ENCODE measurements at regions not wholly inside any gene's neighbourhood (a gene's known extent, or its start where the extent isn't known, plus 50 kb on each side); places are given as distances from the start of the nearest gene placed in this dataset.

DNA sequence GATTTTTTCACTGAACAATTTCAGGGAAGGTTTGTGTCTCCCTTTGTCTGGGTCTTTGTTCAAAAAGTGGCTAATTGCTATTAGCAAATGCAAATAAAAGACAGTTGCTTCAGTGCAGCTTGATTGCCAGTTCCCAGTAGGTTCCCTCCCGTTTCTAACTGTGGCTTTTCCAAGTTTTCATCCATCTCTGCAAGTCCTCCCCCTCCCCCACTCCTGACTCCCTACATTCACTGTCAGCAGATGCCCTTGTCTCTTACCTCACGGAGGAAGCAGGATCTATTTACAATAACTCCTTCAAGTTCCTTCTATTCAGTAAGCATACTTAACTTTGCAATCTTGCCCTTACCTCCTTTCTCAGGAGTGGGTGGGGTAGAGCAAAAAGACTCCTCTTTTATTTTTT, 55.4 kb upstream of the SCEL start:
- Mint-ChIP-seq H3K4me1 (peaks cover 0 to 10% (median 7%) of the 10 kb centered on the region in 4 donors), H3K27me3 (no peaks in the 10 kb centered on the region)
- POLR2A ChIA-PET: interaction anchor here (0.6 to 4.2 kb wide), 2 partner anchors 151 to 453 kb away, joined by 3 to 31 read pairs; partner anchors contain the start of gene FBXL3

DNA sequence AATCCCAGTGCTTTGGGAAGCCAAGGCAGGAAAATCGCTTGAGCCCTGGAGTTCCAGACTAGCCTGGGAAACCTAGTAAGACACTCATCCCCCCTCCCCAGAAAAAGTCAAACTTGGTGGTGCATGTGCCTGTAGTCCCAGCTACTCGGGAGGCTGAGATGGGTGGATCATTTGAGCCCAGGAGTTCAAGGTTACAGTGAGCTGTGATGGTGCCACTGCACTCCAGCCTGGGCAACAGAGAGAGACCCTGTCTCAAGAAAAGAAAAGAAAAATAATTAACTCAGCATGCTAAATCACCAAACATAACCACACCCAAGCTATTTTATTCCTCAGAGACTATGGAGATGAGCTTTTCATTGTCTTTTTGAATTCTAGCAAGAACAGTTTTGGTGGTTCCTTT, 56.2 kb upstream of the SCEL start:
- Mint-ChIP-seq H3K4me1 (peaks cover 0 to 10% (median 7%) of the 10 kb centered on the region in 4 donors), H3K27me3 (no peaks in the 10 kb centered on the region), H3K4me3 (no peak overlapping the region), H3K27ac (no peak overlapping the region), H3K36me3 (no peaks in the 10 kb centered on the region), H3K9me3 (no peaks in the 10 kb centered on the region)
- POLR2A ChIA-PET: interaction anchor here (0.6 to 4.2 kb wide), 2 partner anchors 150 to 452 kb away, joined by 3 to 31 read pairs; partner anchors contain the start of gene FBXL3
- DNase-seq: no peak
- no peak for ATAC-seq

More for the DNA sequence above, 55.4 kb upstream of the SCEL start:
- H3K9me3 Mint-ChIP-seq: no peaks in the 10 kb centered on the region
- no peak overlapping the region for H3K27ac Mint-ChIP-seq
- no peaks in the 10 kb centered on the region for H3K36me3 Mint-ChIP-seq
- DNase-seq: no peak
- no peak for ATAC-seq
- no peak overlapping the region for H3K4me3 Mint-ChIP-seq

DNA sequence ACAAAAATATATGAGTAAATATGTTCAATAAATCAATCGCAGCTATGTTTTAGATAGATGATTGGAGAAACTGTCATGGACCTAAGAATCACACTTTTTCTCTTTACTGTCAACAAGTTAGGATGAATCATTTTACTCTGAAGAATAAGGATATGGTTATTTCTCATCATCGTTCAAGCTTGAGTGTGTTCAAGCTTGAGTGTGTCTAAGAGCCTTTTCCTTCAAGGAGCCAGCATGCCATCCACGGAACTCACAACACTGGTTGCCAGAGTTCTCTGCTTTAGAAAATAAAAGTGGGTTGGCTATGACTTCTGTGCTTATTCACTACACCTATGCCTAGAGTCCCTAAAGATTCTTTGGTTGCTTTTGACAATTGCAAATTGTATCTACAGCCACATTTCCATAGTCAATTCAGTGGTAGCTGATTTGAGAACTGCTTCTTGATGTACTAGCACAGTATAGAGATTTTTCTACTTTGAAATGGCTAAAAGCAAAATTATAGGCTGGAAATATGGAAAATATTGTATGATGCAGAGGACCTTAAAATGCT, 58.1 kb upstream of the SCEL start:
- Mint-ChIP-seq H3K36me3 (no peaks in the 10 kb centered on the region), H3K4me3 (peak overlapping the region in 5 of 10 donors; percentile 33 to 89 (median 85)), H3K27me3 (no peaks in the 10 kb centered on the region), H3K4me1 (peaks cover 0 to 10% (median 7%) of the 10 kb centered on the region in 4 donors), H3K9me3 (no peaks in the 10 kb centered on the region), H3K27ac (peak overlapping the region in 1 of 10 donors; percentile 49)
- POLR2A ChIA-PET: interaction anchor here (0.9 to 4.2 kb wide), 5 partner anchors 148 to 451 kb away, joined by 3 to 31 read pairs (median 8); partner anchors contain the start of gene MYCBP2
- DNase-seq (no peak), ATAC-seq (no peak)

DNA sequence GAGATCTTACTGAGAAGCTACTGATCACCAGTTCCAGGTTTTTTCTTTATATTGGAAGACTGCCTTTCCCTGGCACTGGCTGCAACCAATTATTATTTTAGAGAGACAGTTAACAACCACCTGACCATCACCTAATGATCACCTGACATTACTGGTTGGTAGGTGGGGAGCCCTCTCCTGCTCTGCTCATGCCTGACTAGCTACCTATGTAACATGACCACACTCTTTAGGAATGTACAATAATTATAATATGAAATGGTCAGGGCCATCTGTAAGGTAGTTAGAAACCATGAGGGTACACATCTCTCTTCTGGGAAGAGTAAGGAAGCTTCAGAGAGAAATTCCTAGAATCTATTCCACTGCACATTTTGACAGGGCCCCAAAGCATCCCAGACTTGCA, 59.0 kb upstream of the SCEL start:
- no peak for DNase-seq
- no peak for ATAC-seq
- POLR2A ChIA-PET: interaction anchor here (4.2 kb wide), 1 partner anchor 147 kb away, joined by 31 read pairs; no protein-coding TSS in a partner anchor
- H3K4me3 Mint-ChIP-seq: no peak overlapping the region
- H3K27me3 Mint-ChIP-seq: no peaks in the 10 kb centered on the region
- H3K36me3 Mint-ChIP-seq: no peaks in the 10 kb centered on the region
- H3K4me1 Mint-ChIP-seq: peaks cover 0 to 10% (median 7%) of the 10 kb centered on the region in 4 donors
- H3K27ac Mint-ChIP-seq: peak overlapping the region in 1 of 10 donors; percentile 26
- H3K9me3 Mint-ChIP-seq: no peaks in the 10 kb centered on the region

DNA sequence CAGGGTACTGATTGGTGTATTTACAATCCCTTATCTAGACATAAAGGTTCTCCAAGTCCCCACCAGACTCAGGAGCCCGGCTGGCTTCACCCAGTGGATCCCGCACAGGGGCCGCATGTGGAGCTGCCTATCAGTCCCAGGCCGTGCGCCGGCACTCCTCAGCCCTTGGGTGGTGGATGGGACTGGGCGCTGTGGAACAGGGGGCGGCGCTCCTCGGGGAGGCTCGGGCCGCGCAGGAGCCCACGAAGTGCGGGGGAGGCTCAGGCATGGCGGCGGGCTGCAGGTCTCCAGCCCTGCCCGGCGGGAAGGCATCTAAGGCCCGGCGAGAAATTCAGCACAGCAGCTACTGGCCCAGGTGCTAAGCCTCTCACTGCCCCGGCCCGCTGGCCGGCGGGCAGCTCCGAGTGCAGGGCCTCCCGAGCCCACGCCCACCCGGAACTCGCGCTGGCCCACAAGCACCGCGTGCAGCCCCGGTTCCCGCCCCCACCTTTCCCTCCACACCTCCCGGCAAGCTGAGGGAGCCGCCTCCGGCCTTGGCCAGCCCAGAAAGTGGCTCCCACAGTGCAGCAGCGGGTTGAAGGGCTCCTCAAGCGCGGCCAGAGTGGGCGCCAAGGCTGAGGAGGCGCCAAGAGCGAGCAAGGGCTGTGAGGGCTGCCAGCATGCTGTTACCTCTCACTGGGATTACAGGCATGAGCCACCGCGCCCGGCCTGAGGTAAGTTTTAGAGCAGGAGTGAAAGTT, 60.0 kb upstream of the SCEL start:
- Mint-ChIP-seq H3K4me3 (no peak overlapping the region), H3K4me1 (peaks cover 0 to 10% (median 7%) of the 10 kb centered on the region in 4 donors), H3K9me3 (no peaks in the 10 kb centered on the region), H3K36me3 (no peaks in the 10 kb centered on the region), H3K27me3 (no peaks in the 10 kb centered on the region), H3K27ac (no peak overlapping the region)
- no peak for ATAC-seq
- DNase-seq: no peak
- POLR2A ChIA-PET: interaction anchor here (0.6 to 4.2 kb wide), 3 partner anchors 146 to 483 kb away, joined by 3 to 31 read pairs (median 4); partner anchors contain the start of gene MYCBP2

DNA sequence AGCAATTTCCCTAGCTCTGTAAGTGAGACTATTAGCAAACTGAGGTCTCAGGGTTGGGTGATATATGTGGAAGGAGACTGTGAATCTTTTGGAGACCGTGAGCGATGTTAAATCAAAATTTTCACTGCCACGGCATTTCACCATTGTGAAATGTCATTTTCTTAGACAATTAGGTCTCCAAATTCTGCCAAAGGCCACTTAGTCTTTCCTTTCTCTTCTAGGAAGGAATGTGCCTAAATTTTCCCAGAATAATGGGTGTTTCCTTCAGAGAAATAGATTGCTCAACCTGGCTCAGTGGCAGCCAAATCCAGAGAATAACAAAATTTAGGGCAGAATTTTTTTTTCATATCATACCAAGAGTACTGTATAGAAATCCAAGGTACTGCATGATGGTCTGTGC, 64.5 kb upstream of the SCEL start:
- Mint-ChIP-seq H3K4me1 (no peaks in the 10 kb centered on the region), H3K4me3 (no peak overlapping the region)
- POLR2A ChIA-PET: no interaction called here

DNA sequence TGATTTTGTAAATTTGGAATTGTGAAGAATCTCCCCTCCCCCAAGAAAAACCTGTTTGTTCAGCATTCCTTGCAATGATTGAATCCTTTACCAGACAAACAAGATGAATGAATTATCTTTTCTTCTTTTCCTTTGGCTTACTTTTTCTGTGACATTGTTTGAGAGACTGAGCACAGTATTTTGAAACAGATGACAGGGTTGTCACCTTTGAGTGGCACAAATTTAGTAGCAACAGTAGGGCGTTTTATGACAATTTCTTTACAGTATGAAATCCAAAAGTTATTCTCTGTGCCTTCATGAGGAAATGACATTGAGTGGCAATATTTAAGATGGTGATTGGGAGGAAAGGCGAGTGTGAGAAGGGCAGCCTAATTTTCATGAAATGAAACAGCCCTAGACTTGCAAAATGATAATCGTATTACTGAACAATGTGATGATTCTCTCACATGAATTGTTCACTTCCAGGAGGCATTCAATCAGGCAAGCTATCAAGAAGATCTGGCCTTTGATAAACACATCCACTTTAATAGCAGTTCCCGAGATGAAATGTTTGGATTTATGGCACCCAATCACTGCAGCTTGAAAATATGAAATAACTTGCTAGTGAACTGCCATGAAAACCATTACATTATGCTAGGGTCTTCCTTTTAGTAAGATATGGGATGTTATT, 68.6 kb upstream of the SCEL start:
- no peak overlapping the region for H3K27ac Mint-ChIP-seq
- no peaks in the 10 kb centered on the region for H3K36me3 Mint-ChIP-seq
- ATAC-seq (no peak), DNase-seq (no peak)
- POLR2A ChIA-PET: no interaction called here
- H3K4me3 Mint-ChIP-seq: no peak overlapping the region
- H3K9me3 Mint-ChIP-seq: no peaks in the 10 kb centered on the region
- no peaks in the 10 kb centered on the region for H3K4me1 Mint-ChIP-seq
- H3K27me3 Mint-ChIP-seq: no peaks in the 10 kb centered on the region

More for the DNA sequence above, 64.5 kb upstream of the SCEL start:
- H3K27me3 Mint-ChIP-seq: no peaks in the 10 kb centered on the region
- no peak overlapping the region for H3K27ac Mint-ChIP-seq
- H3K9me3 Mint-ChIP-seq: no peaks in the 10 kb centered on the region
- no peaks in the 10 kb centered on the region for H3K36me3 Mint-ChIP-seq
- DNase-seq (no peak), ATAC-seq (no peak)

DNA sequence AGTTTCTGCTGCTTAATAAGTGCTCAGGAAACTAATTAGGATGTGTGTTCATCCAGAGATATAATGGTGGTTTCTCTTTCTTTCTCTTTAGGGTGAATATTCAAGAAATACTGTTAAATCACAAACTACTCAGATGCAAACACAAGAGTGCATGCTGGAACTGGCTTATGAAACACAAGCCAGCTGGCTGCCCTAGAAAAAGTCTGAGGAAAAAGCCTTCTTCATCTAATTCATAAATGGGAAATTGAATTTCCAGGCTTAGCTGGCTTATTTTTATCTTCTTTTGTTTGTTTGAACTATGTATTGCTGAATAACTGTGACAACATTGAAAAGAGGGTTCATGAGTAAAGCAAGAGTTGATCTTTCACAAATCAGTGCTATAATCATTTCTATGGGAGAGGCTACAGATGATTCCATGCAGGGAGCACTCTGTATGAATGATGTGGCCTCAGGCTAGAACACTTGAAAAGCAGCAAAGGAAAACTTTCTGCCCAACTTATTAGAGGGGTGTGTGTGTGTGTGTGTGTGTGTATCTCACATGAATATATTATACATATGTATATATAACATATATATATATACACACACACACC, 69.8 kb upstream of the SCEL start:
- Mint-ChIP-seq H3K27ac (no peak overlapping the region), H3K4me1 (no peaks in the 10 kb centered on the region), H3K36me3 (no peaks in the 10 kb centered on the region), H3K27me3 (no peaks in the 10 kb centered on the region), H3K9me3 (no peaks in the 10 kb centered on the region), H3K4me3 (no peak overlapping the region)
- POLR2A ChIA-PET: no interaction called here
- DNase-seq (no peak), ATAC-seq (no peak)

DNA sequence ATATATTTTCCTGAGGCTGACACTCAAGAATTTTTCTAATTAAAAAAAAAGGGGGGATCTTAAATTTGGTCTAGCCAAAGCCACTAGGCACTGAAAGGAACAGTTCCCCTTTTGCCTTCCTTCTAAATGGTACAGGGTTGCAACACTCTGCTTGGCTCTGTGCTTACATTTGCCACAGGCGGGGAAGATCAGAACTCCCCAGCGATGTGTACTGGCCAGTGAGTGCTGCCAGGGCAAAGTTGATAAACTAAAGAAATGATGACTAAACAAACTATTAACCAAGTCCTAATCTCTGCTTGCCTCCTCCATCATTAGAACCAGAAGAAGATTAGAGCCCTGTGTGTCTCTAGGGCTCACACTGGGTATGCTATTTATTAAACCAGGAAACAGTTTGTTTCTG, 75.3 kb upstream of the SCEL start:
- ATAC-seq (no peak), DNase-seq (no peak)
- Mint-ChIP-seq H3K4me1 (peaks cover 0 to 13% (median 0%) of the 10 kb centered on the region in 4 donors), H3K36me3 (no peaks in the 10 kb centered on the region), H3K27me3 (peaks cover 0 to 13% (median 2%) of the 10 kb centered on the region in 5 donors), H3K4me3 (no peak overlapping the region), H3K9me3 (no peaks in the 10 kb centered on the region), H3K27ac (no peak overlapping the region)
- POLR2A ChIA-PET: interaction anchor here (0.6 kb wide), 1 partner anchor 218 kb away, joined by 3 read pairs; no protein-coding TSS in a partner anchor

DNA sequence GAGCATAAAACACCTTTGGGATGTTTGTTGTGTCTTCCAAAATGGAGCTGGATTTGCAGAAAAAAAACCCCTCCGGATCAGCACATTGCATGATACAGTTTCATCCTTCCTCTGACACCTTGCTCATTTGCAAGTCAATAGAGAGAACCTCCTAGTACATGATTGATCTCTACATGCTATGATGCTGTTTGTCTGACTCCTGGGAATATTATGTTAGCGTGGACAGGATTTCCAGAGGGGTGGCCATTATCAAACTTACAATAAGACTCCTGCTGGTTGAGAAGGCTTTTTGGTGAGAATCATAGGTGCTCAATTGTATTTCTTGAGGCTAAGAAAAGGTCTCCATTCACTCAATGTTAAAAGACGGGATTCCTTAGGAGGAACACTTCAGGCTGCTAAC, 75.9 kb upstream of the SCEL start:
- H3K36me3 Mint-ChIP-seq: no peaks in the 10 kb centered on the region
- no peak for ATAC-seq
- H3K27me3 Mint-ChIP-seq: peaks cover 0 to 13% (median 2%) of the 10 kb centered on the region in 5 donors
- H3K9me3 Mint-ChIP-seq: no peaks in the 10 kb centered on the region
- DNase-seq: no peak
- H3K4me3 Mint-ChIP-seq: no peak overlapping the region
- POLR2A ChIA-PET: no interaction called here
- H3K4me1 Mint-ChIP-seq: peaks cover 0 to 13% (median 0%) of the 10 kb centered on the region in 4 donors
- H3K27ac Mint-ChIP-seq: no peak overlapping the region

DNA sequence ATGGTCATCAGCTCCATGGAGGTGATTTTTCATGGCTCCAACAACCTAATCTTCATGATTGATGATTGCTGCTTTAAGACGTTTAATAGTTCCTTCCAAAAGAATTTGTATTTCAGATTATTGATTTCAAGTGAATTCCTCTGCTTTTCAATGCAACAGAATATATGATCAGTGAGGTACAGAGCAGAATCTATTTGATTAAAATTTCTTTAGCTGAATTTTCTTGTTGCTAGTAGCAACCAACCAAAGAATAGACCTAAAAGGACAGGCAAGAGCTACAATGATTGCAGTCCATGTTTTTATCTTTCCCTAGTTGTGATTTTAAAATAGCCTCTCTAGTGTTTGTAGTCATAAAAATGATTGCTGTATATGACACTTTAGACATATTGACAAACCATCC, 76.8 kb upstream of the SCEL start:
- peaks cover 0 to 13% (median 0%) of the 10 kb centered on the region in 4 donors for H3K4me1 Mint-ChIP-seq
- no peak overlapping the region for H3K4me3 Mint-ChIP-seq
- H3K36me3 Mint-ChIP-seq: no peaks in the 10 kb centered on the region
- H3K9me3 Mint-ChIP-seq: no peaks in the 10 kb centered on the region
- no peak for DNase-seq
- POLR2A ChIA-PET: no interaction called here
- H3K27me3 Mint-ChIP-seq: peaks cover 0 to 13% (median 2%) of the 10 kb centered on the region in 5 donors
- no peak overlapping the region for H3K27ac Mint-ChIP-seq
- ATAC-seq: no peak

DNA sequence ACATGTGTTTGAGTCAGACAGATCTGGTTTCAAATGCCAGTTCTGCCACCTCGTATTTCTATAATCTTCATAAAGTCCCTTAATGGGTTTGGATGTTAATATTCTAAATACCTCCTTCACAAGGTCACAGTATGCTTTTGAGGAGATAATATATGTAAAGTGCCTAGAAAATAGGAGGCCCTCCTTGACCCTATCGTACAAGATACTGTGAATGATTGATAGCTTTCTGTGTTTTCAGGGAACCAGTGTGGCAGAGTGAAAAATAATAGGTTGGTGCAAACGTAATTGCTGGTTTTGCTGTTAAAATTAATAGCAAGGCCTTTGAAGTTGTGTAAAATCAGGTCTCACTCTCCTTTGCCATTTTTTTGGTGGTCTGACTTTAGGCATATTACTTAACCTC, 77.5 kb upstream of the SCEL start:
- POLR2A ChIA-PET: no interaction called here
- H3K4me1 Mint-ChIP-seq: peaks cover 0 to 13% (median 0%) of the 10 kb centered on the region in 4 donors
- DNase-seq (no peak), ATAC-seq (no peak)
- no peak overlapping the region for H3K4me3 Mint-ChIP-seq
- no peaks in the 10 kb centered on the region for H3K36me3 Mint-ChIP-seq
- no peak overlapping the region for H3K27ac Mint-ChIP-seq
- no peaks in the 10 kb centered on the region for H3K9me3 Mint-ChIP-seq
- H3K27me3 Mint-ChIP-seq: peaks cover 0 to 13% (median 2%) of the 10 kb centered on the region in 5 donors

DNA sequence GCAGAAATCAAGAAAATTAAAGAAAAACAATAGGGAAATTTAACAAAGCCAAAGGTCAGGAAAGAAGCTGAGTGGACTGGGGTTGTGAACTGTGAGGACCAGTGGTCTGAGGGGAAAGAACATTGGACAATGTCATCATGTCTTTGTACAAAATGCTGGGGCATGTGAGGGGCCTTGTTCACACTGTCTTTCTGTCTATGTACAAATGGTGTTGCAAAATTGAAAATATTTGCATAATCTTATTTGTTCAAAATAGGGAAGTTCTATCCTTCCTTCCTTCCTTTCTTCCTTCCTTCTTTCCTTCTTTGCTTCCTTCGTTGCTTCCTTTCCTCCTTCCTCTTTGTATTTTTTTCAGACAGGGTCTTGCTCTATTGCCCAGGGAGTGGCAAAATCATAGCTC, 79.2 kb upstream of the SCEL start:
- Mint-ChIP-seq H3K9me3 (no peaks in the 10 kb centered on the region), H3K27me3 (peaks cover 0 to 13% (median 2%) of the 10 kb centered on the region in 5 donors), H3K4me3 (no peak overlapping the region), H3K27ac (peak overlapping the region in 1 of 10 donors; percentile 7), H3K36me3 (no peaks in the 10 kb centered on the region), H3K4me1 (peaks cover 0 to 13% (median 0%) of the 10 kb centered on the region in 4 donors)
- POLR2A ChIA-PET: no interaction called here
- ATAC-seq (no peak), DNase-seq (no peak)

All from naive thymus-derived CD8-positive, alpha-beta T cell (primary cell).